Suppressor macrophage treated with lipopolysaccharide for 1 hour (primary cell): ENCODE measurements at regions not wholly inside any gene's neighbourhood (a gene's known extent, or its start where the extent isn't known, plus 50 kb on each side); places are given as distances from the start of the nearest gene placed in this dataset.

Source experiments
- DNase-seq, 3 donors: peaks; one replicate each; pipeline ENCODE4 v3.0.0-alpha.2; 2020 to 2022

GRCh38 chr1:244197851-244198375, 146.8 kb downstream of the ZBTB18 start:
- DNase-seq, result no peak

GRCh38 chr1:244199902-244200301, 148.8 kb downstream of the ZBTB18 start:
- DNase-seq, result no peak

GRCh38 chr1:244200596-244200995, 149.5 kb downstream of the ZBTB18 start:
- DNase-seq, result no peak

GRCh38 chr1:244201750-244202149, 150.7 kb downstream of the ZBTB18 start:
- DNase-seq, result no peak

GRCh38 chr1:244204004-244204403, 152.9 kb downstream of the ZBTB18 start:
- DNase-seq, result no peak

GRCh38 chr1:244205171-244205570, 154.1 kb downstream of the ZBTB18 start:
- no peak for DNase-seq

DNA sequence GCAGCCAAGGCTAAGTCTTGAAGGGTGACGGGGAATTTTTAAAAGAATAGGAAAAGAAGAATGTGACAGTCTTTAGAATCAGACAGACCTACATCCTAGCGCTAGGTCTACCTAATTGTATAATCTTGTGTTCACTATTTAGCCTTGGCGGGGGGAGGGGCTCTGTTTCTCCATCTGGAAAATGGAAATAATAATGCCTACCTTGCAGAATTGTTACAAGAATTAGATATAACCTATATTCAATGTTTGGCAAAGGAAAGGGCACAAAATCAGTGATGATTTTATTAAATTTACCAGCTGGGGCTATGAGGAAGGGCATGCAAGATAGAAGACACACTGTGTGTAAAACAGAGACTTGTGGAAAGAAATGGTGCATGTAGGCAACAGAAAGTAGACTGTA, 154.8 kb downstream of the ZBTB18 start:
- DNase-seq, result no peak

DNA sequence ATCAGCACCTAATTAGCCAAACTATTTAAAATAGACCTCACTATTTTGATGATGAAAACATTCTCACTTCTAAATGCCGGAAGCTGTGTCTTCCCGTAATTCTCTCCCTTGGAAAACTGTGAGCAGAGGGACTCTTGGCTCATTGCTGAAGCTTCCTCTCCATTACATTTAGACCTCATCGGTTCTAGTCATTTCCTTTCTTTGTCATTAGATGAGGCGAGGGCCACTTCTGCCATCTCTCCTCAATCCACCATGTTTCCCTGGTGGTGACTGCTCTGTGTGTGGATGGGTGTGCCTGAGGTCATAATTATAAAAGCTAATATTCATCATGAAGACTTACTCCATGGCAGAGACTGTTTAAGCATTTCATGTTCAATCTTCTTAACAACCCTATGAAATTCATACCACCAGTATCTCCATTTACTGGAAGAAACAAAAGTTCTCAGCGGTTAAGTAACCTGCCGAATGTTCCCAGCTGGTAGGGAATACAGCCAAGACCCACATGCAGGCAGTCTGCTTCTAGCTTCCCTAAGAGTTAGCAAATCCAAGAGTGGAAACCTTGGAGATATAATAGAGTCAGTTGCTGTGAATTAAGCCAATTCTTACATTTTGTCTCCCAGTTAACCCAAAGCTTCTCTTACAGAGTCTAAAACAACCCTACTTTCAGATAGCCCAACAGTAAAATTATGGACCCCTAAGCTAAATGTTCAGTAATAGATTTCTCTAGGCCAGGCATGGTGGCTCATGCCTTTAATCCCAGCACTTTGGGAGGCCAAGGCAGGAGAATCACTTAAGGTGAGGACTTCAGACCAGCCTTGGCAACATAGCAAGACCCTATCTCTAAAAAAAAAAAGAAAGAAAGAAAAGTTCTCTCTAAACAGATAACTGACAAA, 156.2 kb downstream of the ZBTB18 start:
- no peak for DNase-seq

- DNase-seq, result no peak
Measured at GRCh38 chr1:244207935-244208244, 156.8 kb downstream of the ZBTB18 start.

DNA sequence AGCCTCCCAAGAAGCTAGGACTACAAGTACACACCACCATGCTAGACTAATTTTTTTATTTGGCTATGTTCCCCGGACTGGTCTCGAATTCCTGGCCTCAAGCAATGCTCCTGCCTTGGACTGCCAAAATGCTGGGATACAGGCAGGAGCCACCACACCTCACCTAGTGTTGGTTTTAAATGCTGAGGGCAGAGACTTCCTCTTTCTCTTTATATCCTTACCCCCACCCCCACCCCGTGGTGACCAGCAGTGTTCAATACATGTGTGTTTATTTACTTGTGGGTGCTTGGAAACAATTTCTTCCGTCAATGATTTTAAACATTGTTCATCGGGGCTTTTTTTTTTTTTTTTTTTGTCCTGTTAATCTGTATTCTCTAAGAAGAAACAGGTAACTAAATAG, 158.9 kb downstream of the ZBTB18 start:
- no peak for DNase-seq

DNA sequence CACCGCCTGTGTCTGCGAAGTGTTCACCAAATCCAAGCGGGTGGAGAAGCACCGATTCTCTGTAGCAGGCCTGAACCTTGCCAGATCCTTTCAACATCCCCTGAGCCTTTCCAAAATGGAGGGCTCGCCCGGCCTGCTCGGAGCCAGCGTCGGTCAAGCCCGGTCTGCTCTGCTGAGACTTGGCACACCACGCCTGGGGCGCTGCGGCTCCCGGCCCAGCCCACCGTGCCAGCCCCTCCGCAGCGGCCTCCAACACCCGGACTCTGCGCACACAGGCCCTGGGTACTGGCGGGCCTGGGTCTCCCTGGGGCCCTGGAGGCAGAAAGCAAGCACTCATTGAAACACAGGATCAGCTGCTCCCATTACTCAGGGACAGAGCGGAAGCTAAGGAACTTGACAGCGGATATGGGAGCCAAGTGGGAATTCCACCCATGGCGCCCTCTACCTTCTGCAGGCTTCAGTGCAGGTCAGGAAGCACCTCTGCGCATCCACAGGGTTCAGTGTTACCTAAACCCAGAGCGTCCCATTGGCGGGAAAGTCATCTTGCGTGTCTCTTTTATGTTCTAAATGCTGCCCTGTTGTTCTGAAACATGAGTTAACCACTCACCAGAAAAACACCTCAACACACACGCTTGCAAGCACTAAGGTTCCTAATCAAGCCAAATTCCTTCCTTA, 159.9 kb downstream of the ZBTB18 start:
- peak in 1 of 3 donors; percentile 10 for DNase-seq

- no peak for DNase-seq
Measured at GRCh38 chr1:244211559-244211944, 160.5 kb downstream of the ZBTB18 start.

GRCh38 chr1:244212219-244212618, 161.1 kb downstream of the ZBTB18 start:
- DNase-seq, result no peak

DNA sequence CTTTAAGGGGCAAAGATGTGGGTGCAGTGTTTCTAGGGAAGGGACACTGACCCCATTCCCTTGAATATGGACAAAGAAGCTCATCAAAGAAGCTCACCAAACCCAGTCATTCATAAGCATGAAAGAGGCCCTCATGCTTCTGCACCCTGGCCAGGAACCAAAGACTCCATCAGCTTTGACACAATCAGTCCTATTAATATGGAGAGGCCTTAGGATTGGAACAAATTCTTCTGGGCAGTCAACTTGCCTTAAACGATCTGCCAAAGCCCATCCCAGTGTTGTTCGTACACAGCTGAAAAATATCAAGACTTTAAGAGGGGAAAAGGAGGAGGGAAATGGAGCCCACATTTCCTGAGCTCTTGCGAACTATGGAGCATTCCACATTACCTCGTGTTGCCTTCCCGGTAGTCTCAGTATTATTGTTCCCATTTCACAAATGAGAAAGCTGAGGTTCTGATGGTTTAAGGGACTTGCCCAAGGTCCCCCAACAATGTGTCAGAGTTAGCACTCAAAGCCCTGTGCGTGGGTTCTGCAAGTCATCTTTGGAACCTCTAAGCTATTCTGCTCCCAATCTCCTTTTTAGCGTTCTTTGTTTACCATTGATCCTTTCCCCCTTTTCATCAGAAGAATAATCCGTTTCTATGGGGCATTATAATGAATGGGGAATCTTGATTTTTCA, 161.9 kb downstream of the ZBTB18 start:
- no peak for DNase-seq

DNA sequence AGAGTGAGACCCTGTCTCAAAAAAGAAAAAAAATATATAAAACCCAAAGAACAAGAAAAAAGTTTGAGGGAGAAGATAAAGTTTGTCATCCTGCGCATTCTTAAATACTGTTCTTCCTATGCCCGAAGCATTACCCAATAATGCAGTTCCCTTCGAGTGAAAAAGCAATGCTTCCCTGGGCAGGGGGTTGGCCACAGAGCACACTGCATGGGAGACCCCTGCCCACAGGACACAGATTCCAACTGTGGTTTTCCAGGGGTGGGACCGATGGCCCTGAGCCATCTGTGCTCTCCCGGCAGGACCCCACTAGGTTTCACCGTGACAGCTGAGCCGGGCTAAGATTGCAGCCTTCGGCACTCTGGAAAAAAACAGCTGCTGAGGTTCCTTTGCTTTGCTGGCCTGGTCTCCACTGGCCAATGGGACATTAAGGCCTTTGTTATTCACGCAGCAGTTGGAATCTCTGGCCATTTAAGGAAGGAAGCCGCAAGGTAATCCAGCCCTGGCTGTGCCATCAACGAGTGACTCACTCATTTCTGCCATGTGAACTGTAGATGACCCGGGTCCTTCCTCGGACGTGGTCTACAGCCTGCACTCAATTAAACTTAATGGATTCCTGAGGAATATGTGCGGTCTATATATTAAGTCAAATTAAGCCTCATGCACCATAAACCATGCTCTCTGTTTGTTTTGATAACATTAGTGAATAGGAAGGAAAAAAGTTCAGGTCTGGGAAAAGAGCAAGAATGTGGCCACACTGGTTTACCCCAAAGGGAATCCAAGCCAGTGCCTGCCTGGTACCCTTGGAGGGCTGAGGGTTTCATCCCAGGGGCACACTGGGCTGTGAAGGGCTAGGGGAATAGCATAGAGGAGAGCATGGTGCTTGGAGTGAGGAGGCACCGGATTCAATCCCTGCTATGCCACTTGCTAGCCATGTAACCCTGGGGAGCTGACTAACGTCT, 163.2 kb downstream of the ZBTB18 start:
- DNase-seq, result peak; percentile 45 to 62 (median 49)

DNA sequence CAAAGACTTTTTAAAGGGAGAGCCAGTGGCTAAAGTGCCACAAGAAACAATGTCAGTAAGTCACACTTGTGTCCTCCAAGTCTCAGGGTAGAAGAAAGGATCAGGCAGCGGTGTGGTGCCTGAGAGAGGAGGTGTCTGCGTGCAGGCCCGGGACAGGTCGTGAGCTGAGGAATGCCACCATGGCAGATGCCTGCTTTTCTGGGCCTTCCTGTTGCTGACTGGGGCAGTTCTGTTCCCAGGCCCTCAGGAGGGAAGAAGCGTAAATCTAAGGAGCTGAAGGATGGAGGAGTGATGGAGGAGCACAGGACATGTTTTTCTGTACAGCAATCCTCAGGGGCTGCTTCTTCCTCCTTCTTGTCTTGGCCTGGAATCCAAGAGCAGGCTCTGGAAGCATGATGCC, 165.8 kb downstream of the ZBTB18 start:
- DNase-seq, result no peak

DNA sequence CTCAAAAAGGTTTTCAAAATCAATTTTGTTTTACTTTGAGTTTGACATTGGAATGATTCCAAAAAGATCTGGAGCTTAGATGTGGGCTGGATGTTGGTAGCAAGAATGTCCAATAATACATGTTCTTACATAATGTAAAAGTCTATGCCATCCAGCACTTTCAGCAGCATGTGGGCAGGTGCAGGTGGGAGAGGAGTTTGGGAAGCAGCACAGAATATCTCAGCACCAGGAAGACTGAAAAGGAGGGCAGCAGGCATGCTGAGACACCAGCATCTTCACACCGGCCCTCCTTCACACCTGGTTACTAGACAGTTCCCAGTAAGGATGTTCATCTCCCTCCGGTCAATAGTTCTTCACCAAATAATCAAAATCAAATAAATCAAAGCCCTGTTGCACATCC, 166.6 kb downstream of the ZBTB18 start:
- no peak for DNase-seq

DNA sequence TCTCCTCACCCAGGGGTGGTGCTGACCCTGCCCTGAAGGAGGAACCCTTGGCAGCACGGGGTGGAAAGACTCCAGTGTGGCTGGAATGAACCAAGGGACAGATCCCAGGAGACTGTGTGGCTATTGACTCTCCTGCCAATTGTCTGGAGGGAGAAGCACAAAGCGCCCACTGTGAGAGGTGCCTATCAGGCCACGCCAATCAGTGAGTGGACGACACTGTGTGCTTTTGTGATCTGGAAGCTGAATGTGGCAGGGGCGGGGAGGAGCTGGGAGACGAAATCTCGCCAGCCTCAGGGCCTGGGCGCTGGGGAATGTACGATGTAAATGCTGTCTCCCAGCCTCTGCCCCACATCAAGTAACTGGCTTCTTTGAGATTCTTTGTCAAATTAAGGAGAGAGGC, 167.1 kb downstream of the ZBTB18 start:
- DNase-seq, result no peak

DNA sequence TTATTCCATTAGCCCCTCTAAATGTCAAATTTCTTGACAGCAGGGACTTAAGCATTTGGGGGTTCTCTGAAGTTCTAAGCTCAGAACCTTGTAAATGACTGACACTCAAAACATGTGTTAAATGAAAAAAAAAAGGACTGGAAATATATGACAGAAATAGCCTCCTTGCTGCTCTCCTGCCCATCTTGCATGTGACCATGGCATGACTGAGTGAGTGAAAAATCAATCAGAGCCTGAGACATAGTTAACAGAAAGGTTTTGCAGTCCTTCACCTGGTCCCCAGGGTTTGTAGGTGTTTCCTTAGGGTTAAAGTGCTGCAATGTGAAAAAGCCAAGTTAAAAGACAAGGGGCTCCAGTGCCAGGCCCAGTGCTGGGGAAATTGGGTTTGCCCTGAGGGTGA, 168.1 kb downstream of the ZBTB18 start:
- DNase-seq, result no peak

DNA sequence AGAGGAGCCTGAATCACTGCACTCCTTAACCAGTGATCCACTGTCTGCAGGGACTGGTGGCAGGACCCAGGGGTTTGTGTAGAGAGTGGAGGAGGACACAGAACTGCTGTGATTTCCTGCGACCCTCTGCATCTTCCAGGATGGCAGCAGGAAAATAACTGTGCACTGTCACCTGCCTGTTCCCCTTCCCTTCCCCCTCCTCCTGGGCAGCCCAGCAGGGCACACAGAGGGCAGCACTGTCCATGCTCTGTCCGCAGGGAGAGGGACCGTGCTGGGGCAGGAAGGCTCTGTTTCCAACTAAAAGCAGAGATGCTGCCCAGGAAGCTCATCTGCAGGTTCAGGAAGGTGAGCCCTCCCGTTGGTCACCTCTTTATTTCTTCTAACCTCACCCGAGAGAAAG, 168.7 kb downstream of the ZBTB18 start:
- DNase-seq, result no peak

DNA sequence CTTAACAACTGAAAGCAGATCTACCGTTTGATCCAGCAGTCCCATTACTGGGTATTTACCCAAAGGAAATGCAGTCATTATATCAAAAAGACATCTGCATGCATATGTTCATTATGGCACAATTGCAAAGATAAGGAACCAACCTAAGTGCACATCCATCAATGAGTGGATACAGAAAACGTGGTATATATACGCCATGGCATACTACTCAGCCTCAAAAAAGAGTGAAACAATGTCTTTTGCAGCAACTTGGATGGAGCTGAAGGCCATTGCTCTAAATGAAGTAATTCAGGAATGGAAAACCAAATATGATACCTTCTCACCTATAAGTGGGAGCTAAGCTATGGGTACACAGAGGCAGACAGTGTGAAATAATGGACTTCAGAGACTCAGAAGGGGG, 169.3 kb downstream of the ZBTB18 start:
- DNase-seq, result no peak

DNA sequence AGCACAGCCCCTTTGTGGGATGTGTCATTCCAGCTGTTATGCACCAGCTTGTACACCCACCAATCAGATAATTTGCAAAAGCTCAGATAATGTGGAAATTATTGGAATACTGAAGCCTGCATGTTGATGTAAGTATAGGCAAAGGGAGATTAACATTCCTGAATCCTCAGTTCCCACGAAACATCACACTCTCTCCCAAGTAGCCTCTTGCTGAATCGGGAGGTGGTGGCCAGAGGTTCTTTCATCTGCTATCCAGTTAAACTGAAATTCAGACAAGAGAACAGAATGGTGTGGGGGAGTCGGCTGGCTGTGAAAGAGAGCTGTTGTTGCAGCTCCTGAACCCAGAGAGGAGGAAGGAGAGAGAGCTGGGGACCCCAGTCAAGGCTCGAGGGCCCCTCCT, 170.9 kb downstream of the ZBTB18 start:
- no peak for DNase-seq
